Breast epithelium (tissue), 3 donors: ENCODE measurements at regions not wholly inside any gene's neighbourhood (a gene's known extent, or its start where the extent isn't known, plus 50 kb on each side); places are given as distances from the start of the nearest gene placed in this dataset.

Source experiments
- CTCF ChIP-seq, 3 donors: fragments of 450-650 bp; IDR thresholded peaks; one replicate each; pipeline ENCODE4 v1.5.1; 2016 to 2017; ENCODE audit warnings: antibody characterized with exemption in 3 of 3, mild to moderate bottlenecking in 3 of 3, moderate library complexity in 3 of 3
- POLR2A ChIP-seq: fragments of 450-650 bp; IDR thresholded peaks from one replicate; pipeline ENCODE4 v1.6.1; 2016; ENCODE audit warnings: antibody characterized with exemption, mild to moderate bottlenecking, moderate library complexity
- POLR2AphosphoS5 ChIP-seq, 3 donors: sonication (generic); formaldehyde crosslinking; IDR thresholded peaks; one replicate each; pipeline ENCODE4 v1.6.1; 2017; ENCODE audit warnings: antibody characterized with exemption in 3 of 3

- TF ChIP-seq CTCF (IDR thresholded peaks at IDR 0.05): no peak
- no peak for TF ChIP-seq POLR2A
- TF ChIP-seq POLR2AphosphoS5 (IDR thresholded peaks at IDR 0.05): no peak
Observed at GRCh38 chr9:84480071-84480470, 139.5 kb upstream of the SLC28A3 start.
